ENCODE measurements at regions not wholly inside any gene's neighbourhood (a gene's known extent, or its start where the extent isn't known, plus 50 kb on each side); places are given as distances from the start of the nearest gene placed in this dataset.
A peak's percentile ranks its signal among the peaks of the same experiment; 100 is the strongest.
"Not testable (repeated sequence)": the region's sequence is repeated elsewhere in the genome, so short reads cannot be mapped to it uniquely, and the experiment has no call there.

GRCh38 chr13:59437544-59438301, 726.0 kb downstream of the DIAPH3 start:
- Mint-ChIP-seq H3K27me3 (ENCODE audit: low read depth) (peaks cover 7% of the 10 kb centered on the region), H3K4me1 (ENCODE audit: low read depth) (peaks cover 7% of the 10 kb centered on the region), H3K9me3 (peaks cover 17% of the 10 kb centered on the region), H3K4me3 (ENCODE audit: low read depth) (no peak overlapping the region), H3K36me3 (ENCODE audit: low read depth) (no peaks in the 10 kb centered on the region), H3K27ac (no peak overlapping the region)
- no peak for DNase-seq (ENCODE audit: low spot score)
- intact Hi-C loops (cut with micrococcal nuclease), result no loop called here

GRCh38 chr13:59439776-59440428, 723.8 kb downstream of the DIAPH3 start:
- intact Hi-C loops (cut with micrococcal nuclease), result no loop called here
- no peak for DNase-seq (ENCODE audit: low spot score)
- Mint-ChIP-seq H3K27me3 (ENCODE audit: low read depth) (peaks cover 7% of the 10 kb centered on the region), H3K9me3 (no peaks in the 10 kb centered on the region), H3K4me1 (ENCODE audit: low read depth) (peaks cover 7% of the 10 kb centered on the region), H3K4me3 (ENCODE audit: low read depth) (no peak overlapping the region), H3K27ac (no peak overlapping the region), H3K36me3 (ENCODE audit: low read depth) (no peaks in the 10 kb centered on the region)

- H3K9me3 Mint-ChIP-seq; H3K4me1 Mint-ChIP-seq (ENCODE audit: low read depth); DNase-seq (ENCODE audit: low spot score); intact Hi-C loops (cut with micrococcal nuclease); H3K27ac Mint-ChIP-seq; H3K27me3 Mint-ChIP-seq (ENCODE audit: low read depth); H3K36me3 Mint-ChIP-seq (ENCODE audit: low read depth): not testable (repeated sequence)
- H3K4me3 Mint-ChIP-seq (ENCODE audit: low read depth), result peak overlapping the region; percentile 69
Measured at GRCh38 chr13:59441068-59441467, 722.7 kb downstream of the DIAPH3 start.

- no peaks in the 10 kb centered on the region for H3K9me3 Mint-ChIP-seq
- H3K27me3 Mint-ChIP-seq (ENCODE audit: low read depth), result peaks cover 7% of the 10 kb centered on the region
- H3K4me1 Mint-ChIP-seq (ENCODE audit: low read depth), result peaks cover 7% of the 10 kb centered on the region
- DNase-seq (ENCODE audit: low spot score), result no peak
- no peak overlapping the region for H3K27ac Mint-ChIP-seq
- H3K36me3 Mint-ChIP-seq (ENCODE audit: low read depth), result no peaks in the 10 kb centered on the region
- intact Hi-C loops (cut with micrococcal nuclease), result no loop called here
- H3K4me3 Mint-ChIP-seq (ENCODE audit: low read depth), result peak overlapping the region; percentile 69
Measured at GRCh38 chr13:59441596-59442280, 722.0 kb downstream of the DIAPH3 start.

- Mint-ChIP-seq H3K27ac (no peak overlapping the region), H3K9me3 (no peaks in the 10 kb centered on the region), H3K4me3 (ENCODE audit: low read depth) (no peak overlapping the region), H3K4me1 (ENCODE audit: low read depth) (peaks cover 7% of the 10 kb centered on the region), H3K27me3 (ENCODE audit: low read depth) (peaks cover 7% of the 10 kb centered on the region), H3K36me3 (ENCODE audit: low read depth) (no peaks in the 10 kb centered on the region)
- intact Hi-C loops (cut with micrococcal nuclease), result no loop called here
- no peak for DNase-seq (ENCODE audit: low spot score)
Measured at GRCh38 chr13:59442461-59442860, 721.3 kb downstream of the DIAPH3 start.

- Mint-ChIP-seq H3K27ac (no peak overlapping the region), H3K36me3 (ENCODE audit: low read depth) (no peaks in the 10 kb centered on the region)
Measured at GRCh38 chr13:59442944-59443486, 720.7 kb downstream of the DIAPH3 start.

GRCh38 chr13:59444210-59444857, 719.4 kb downstream of the DIAPH3 start:
- no peak for DNase-seq (ENCODE audit: low spot score)
- Mint-ChIP-seq H3K27ac (no peak overlapping the region), H3K4me1 (ENCODE audit: low read depth) (peaks cover 7% of the 10 kb centered on the region), H3K4me3 (ENCODE audit: low read depth) (no peak overlapping the region), H3K27me3 (ENCODE audit: low read depth) (peaks cover 7% of the 10 kb centered on the region), H3K9me3 (no peaks in the 10 kb centered on the region), H3K36me3 (ENCODE audit: low read depth) (no peaks in the 10 kb centered on the region)
- intact Hi-C loops (cut with micrococcal nuclease), result no loop called here

More at GRCh38 chr13:59442944-59443486, 720.7 kb downstream of the DIAPH3 start:
- no peak overlapping the region for H3K4me3 Mint-ChIP-seq (ENCODE audit: low read depth)
- peaks cover 7% of the 10 kb centered on the region for H3K27me3 Mint-ChIP-seq (ENCODE audit: low read depth)
- H3K4me1 Mint-ChIP-seq (ENCODE audit: low read depth), result peaks cover 7% of the 10 kb centered on the region
- DNase-seq (ENCODE audit: low spot score), result no peak
- intact Hi-C loops (cut with micrococcal nuclease), result no loop called here
- H3K9me3 Mint-ChIP-seq, result no peaks in the 10 kb centered on the region

- intact Hi-C loops (cut with micrococcal nuclease), result no loop called here
- Mint-ChIP-seq H3K27me3 (ENCODE audit: low read depth) (peaks cover 7% of the 10 kb centered on the region), H3K9me3 (no peaks in the 10 kb centered on the region)
Measured at GRCh38 chr13:59445812-59446211, 717.9 kb downstream of the DIAPH3 start.

GRCh38 chr13:59446391-59446790, 717.3 kb downstream of the DIAPH3 start:
- H3K36me3 Mint-ChIP-seq (ENCODE audit: low read depth), result no peaks in the 10 kb centered on the region
- no peak overlapping the region for H3K4me3 Mint-ChIP-seq (ENCODE audit: low read depth)
- H3K9me3 Mint-ChIP-seq, result no peaks in the 10 kb centered on the region
- intact Hi-C loops (cut with micrococcal nuclease), result no loop called here
- H3K27me3 Mint-ChIP-seq (ENCODE audit: low read depth), result peaks cover under 1% of the 10 kb centered on the region
- DNase-seq (ENCODE audit: low spot score), result no peak
- peaks cover under 1% of the 10 kb centered on the region for H3K4me1 Mint-ChIP-seq (ENCODE audit: low read depth)
- H3K27ac Mint-ChIP-seq, result no peak overlapping the region

More at GRCh38 chr13:59445812-59446211, 717.9 kb downstream of the DIAPH3 start:
- H3K4me3 Mint-ChIP-seq (ENCODE audit: low read depth), result no peak overlapping the region
- H3K27ac Mint-ChIP-seq, result no peak overlapping the region
- no peaks in the 10 kb centered on the region for H3K36me3 Mint-ChIP-seq (ENCODE audit: low read depth)
- peaks cover 6% of the 10 kb centered on the region for H3K4me1 Mint-ChIP-seq (ENCODE audit: low read depth)
- DNase-seq (ENCODE audit: low spot score), result no peak

GRCh38 chr13:59447031-59447430, 716.7 kb downstream of the DIAPH3 start:
- no peak overlapping the region for H3K4me3 Mint-ChIP-seq (ENCODE audit: low read depth)
- intact Hi-C loops (cut with micrococcal nuclease), result no loop called here

GRCh38 chr13:59447846-59448620, 715.7 kb downstream of the DIAPH3 start:
- no peaks in the 10 kb centered on the region for H3K9me3 Mint-ChIP-seq
- H3K4me3 Mint-ChIP-seq (ENCODE audit: low read depth), result no peak overlapping the region
- H3K27ac Mint-ChIP-seq, result no peak overlapping the region
- DNase-seq (ENCODE audit: low spot score), result no peak
- no peaks in the 10 kb centered on the region for H3K36me3 Mint-ChIP-seq (ENCODE audit: low read depth)
- H3K4me1 Mint-ChIP-seq (ENCODE audit: low read depth), result no peaks in the 10 kb centered on the region
- H3K27me3 Mint-ChIP-seq (ENCODE audit: low read depth), result peaks cover 2% of the 10 kb centered on the region
- intact Hi-C loops (cut with micrococcal nuclease), result no loop called here

More at GRCh38 chr13:59447031-59447430, 716.7 kb downstream of the DIAPH3 start:
- DNase-seq (ENCODE audit: low spot score), result no peak
- Mint-ChIP-seq H3K27me3 (ENCODE audit: low read depth) (peaks cover 2% of the 10 kb centered on the region), H3K36me3 (ENCODE audit: low read depth) (no peaks in the 10 kb centered on the region), H3K4me1 (ENCODE audit: low read depth) (no peaks in the 10 kb centered on the region), H3K9me3 (no peaks in the 10 kb centered on the region), H3K27ac (no peak overlapping the region)

- intact Hi-C loops (cut with micrococcal nuclease), result no loop called here
- H3K36me3 Mint-ChIP-seq (ENCODE audit: low read depth), result no peaks in the 10 kb centered on the region
- DNase-seq (ENCODE audit: low spot score), result no peak
- no peak overlapping the region for H3K27ac Mint-ChIP-seq
- H3K27me3 Mint-ChIP-seq (ENCODE audit: low read depth), result peaks cover 4% of the 10 kb centered on the region
- H3K4me1 Mint-ChIP-seq (ENCODE audit: low read depth), result no peaks in the 10 kb centered on the region
- no peaks in the 10 kb centered on the region for H3K9me3 Mint-ChIP-seq
- H3K4me3 Mint-ChIP-seq (ENCODE audit: low read depth), result no peak overlapping the region
Measured at GRCh38 chr13:59449750-59450149, 714.0 kb downstream of the DIAPH3 start.

All from activated T-helper 2 cell treated with anti-CD3 and anti-CD28 coated beads, Interferon-gamma antibody, Interleukin-2, Interleukin-4, amounts not matched to agents 10 μg/mL and 5 μg/mL and 100 μg/mL, durations not matched to agents 14 hours and 24 hours and 36 hours (primary cell).